ENCODE measurements at regions not wholly inside any gene's neighbourhood (a gene's known extent, or its start where the extent isn't known, plus 50 kb on each side); places are given as distances from the start of the nearest gene placed in this dataset.

GRCh38 chr11:119501777-119502405 lies 78.9 kb upstream of the THY1 start:
- TF ChIP-seq, protein P1, sequence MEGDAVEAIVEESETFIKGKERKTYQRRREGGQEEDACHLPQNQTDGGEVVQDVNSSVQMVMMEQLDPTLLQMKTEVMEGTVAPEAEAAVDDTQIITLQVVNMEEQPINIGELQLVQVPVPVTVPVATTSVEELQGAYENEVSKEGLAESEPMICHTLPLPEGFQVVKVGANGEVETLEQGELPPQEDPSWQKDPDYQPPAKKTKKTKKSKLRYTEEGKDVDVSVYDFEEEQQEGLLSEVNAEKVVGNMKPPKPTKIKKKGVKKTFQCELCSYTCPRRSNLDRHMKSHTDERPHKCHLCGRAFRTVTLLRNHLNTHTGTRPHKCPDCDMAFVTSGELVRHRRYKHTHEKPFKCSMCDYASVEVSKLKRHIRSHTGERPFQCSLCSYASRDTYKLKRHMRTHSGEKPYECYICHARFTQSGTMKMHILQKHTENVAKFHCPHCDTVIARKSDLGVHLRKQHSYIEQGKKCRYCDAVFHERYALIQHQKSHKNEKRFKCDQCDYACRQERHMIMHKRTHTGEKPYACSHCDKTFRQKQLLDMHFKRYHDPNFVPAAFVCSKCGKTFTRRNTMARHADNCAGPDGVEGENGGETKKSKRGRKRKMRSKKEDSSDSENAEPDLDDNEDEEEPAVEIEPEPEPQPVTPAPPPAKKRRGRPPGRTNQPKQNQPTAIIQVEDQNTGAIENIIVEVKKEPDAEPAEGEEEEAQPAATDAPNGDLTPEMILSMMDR (IDR thresholded peaks at IDR 0.05): no peak
- TF ChIP-seq POLR2A (IDR thresholded peaks at IDR 0.05): no peak
